Pulmonary artery endothelial cell (primary cell): ENCODE measurements at regions not wholly inside any gene's neighbourhood (a gene's known extent, or its start where the extent isn't known, plus 50 kb on each side); places are given as distances from the start of the nearest gene placed in this dataset.

Experiments used
- DNase-seq: peaks from one replicate; pipeline ENCODE4 v3.0.0-alpha.2; 2011; ENCODE audit warnings: low read depth, low spot score

DNA sequence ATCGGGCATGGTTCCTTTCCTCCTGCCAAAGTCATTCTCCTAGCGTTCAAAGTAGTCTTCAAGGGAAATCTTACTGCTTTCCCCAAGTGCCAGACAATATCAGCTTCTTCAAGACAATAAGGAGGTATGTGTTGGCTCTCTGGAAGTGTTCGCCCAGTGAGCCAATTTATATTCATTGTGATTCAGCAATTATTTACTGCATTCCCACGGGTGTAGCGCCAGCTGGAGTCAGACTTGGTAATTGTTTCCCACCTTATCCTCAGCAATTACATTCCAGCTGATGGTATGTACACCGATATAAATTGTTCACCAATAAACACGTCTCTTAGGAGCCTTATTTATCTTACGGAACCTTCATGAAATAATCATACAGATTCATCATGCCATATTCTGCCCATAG lies 103.6 kb upstream of the CTNNB1 start:
- no peak for DNase-seq

DNA sequence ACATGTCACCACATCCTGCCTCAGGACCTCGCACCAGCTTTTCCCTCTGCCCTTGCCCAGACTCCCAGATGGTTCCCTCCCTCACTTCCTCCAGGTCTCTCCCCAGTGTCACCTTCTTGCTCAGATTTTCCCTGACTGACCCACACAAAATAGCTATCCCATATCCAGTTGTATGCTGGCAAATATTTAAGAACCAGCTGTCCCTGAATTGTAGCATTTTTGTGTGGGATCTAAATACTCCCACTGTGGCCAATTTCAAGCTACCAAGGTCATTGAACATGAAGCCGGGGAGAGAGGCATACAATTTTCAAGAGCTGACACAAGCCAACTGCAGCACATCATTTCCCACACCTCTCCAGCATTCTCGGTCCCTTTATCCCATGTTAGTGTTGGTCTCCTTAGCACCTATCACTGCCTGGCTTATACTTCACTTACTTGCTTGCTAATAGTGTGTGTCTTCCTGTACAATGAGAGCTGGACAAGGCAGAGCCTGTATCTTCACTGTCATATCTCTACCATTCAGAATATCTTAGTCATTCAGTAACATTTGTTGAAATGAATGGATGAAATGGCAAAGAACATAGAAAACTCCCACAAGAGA lies 101.3 kb upstream of the CTNNB1 start:
- no peak for DNase-seq

DNA sequence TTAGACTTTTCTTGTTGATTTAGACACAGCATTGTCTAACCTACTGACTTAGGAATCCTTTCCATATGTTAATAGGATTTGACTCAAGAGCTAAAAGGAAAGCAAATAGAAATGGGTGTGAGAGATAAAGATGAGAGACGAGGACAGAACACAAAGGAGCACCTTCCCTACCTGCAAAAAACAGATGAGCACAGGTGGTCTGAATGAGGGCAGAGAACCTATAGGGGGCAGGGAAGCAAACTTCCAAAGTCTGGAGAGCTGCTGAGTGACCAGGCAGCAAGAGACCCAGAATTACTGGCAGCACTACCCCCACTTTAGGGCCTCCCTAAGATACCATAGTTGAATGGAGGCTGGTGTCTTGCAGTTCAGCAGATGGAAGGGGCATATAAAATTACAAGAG lies 98.1 kb upstream of the CTNNB1 start:
- no peak for DNase-seq

- no peak for DNase-seq
These were observed 97.2 kb upstream of the CTNNB1 start for GRCh38 chr3:41102053-41102556.

GRCh38 chr3:41102750-41103149 lies 96.6 kb upstream of the CTNNB1 start:
- no peak for DNase-seq

DNA sequence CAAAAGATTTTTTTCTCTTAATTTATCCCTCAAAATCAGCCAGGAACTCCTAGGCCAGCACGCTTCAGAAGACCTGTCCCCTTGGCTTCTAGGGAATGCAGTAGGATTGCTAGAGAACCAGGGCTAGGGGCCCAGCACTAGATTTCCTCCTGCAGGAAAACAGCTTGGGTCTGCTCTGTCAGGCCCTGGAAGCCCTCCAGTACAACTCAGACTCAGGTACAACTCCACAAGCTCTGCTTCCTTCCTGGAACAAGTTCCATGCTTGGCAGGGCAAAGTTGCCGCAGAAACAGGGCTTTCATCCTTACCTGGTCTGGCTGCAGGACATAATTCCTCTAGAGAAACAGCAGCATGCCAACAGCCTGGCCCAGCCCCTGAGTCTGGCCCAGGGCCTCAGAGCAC lies 96.1 kb upstream of the CTNNB1 start:
- no peak for DNase-seq

- no peak for DNase-seq
These were observed 95.2 kb upstream of the CTNNB1 start for GRCh38 chr3:41104147-41104546.

DNA sequence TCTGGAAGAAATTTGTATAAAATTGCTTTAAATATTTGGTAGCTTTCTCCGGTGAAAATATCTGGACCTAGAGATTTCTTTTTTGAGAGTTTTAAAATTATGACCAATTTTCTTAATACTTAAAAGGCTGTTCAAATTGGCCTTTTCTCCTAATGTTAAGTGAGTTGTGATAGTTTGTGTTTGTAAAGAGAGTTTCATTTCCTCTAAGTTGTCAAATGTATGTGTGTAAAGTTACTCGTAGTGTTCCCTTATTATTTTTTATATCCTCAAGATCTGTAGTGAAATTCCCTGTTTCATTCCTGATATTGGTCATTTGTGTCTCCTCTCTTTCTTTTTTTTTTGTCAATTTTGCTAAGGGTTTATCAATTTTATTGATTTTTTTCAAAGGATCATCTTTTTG lies 92.6 kb upstream of the CTNNB1 start:
- no peak for DNase-seq

GRCh38 chr3:41111011-41111410 lies 88.3 kb upstream of the CTNNB1 start:
- DNase-seq: no peak

- DNase-seq: no peak
These were observed 86.8 kb upstream of the CTNNB1 start for GRCh38 chr3:41112466-41112865.

DNA sequence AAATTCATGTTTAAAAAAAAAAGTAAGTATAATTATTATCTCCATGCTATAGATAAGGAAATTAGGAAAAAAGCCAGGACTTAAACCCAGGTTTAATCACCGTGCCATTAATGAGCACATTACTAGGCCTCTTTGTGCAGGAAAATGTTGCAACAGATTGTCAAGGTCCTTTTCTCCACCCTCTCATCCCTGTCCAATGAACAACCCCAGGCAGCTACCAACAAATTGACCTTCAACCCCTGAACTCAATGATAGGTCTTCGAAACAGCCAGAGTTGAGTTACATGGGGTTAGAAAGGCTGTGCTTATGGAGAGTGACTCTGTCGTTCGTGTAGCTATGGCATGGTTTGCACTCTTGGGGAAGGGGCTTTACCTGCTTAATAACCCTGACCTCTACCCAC lies 84.2 kb upstream of the CTNNB1 start:
- DNase-seq: no peak

DNA sequence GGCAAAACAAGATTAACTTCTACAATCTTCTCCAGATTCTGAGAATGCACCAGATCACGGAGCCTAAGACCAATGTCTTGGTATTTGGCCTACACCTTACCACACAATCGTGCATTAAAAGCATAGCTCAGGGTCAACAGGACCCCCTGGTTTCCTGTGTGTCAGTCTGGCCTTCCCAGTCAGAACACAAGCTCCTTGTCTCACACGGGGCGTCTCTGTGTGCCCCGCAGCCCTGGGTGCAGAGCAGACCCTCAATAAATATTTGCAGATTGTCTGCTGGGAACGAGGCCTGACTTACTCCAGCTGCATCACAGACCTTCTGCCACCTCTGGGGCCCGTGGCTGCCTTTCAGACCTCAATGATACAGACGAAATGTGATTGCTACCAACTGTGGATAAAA lies 82.5 kb upstream of the CTNNB1 start:
- no peak for DNase-seq

DNA sequence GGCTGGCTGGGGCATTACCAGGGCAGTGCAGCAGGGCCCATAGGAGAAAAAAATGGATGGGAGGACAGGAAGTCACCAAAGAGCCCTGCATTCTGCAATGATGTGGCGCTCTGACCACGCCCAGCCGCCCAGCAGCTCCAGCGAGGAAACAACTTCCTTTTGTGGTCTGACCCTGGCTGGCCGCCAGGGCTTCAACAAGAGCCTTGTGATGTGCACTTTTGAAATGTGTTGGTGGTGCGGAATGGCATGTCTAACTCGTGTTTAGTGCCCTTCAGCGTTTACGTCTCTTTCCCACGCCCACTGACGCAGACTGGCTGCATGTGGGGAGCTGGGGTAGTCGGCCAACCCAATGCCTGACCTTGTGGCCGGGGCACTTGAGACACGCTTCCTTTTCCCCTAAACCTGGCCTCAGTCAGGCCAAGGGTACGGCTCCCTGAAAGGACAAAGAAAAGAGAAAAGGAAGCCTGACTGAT lies 81.9 kb upstream of the CTNNB1 start:
- peak; percentile 81 for DNase-seq

- no peak for DNase-seq
These were observed 80.6 kb upstream of the CTNNB1 start for GRCh38 chr3:41118461-41119390.

GRCh38 chr3:41120460-41120859 lies 78.8 kb upstream of the CTNNB1 start:
- DNase-seq: no peak

DNA sequence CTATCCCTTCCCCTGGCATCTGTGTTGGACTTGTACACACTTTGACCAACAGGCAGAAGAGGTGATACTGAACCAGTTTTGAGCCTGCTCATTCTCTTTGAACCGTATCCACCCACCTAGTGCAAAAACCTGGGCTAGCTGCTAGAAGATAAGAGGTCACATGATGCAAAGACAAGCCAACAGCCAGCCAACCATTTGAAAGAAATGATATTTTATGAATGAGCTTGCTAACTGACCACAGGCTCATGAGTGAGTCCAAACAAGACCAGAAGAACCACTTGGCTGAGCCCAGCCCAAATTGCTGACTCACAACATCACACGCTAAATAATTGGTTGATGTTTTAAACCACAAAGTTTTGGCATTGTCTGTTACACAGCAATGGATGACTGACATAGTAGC lies 74.0 kb upstream of the CTNNB1 start:
- DNase-seq: no peak

DNA sequence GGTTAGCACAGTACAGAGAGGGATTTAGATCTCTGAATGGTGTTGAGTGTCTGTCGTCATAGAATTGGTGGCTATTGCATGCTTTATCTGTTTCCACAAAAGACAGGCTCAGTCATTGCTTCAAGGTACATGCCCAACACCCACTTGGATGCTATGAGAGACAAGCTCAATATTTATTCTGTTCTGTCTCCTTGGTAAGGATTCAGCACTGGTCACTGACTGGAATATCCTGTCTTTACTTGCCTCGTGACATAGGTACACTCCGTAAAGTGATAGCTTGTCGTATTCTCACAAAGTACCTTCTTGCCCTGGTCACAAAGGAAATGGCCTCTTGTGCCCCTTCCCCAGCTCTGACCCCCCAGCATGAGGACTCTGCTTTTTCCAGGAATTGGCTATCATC lies 72.8 kb upstream of the CTNNB1 start:
- DNase-seq: no peak

DNA sequence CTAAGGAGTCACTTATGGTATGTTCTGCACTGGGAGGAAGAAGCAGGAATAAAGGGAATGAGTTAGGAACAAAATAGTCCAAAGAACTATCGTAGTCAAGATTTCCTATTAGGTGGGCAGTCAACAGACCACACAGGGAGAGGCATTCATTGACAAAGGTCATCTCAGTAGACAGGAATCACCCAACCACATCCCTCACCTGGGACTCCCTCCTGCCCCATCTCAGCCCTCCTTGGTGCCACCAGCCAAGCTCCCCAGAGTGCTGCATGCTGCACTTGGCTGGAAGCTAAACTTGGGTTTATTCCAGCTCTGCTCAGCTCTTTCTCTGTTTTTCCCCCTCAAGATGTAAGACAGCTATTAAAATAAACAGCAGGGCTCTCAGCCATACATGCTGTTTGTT lies 72.3 kb upstream of the CTNNB1 start:
- DNase-seq: no peak

DNA sequence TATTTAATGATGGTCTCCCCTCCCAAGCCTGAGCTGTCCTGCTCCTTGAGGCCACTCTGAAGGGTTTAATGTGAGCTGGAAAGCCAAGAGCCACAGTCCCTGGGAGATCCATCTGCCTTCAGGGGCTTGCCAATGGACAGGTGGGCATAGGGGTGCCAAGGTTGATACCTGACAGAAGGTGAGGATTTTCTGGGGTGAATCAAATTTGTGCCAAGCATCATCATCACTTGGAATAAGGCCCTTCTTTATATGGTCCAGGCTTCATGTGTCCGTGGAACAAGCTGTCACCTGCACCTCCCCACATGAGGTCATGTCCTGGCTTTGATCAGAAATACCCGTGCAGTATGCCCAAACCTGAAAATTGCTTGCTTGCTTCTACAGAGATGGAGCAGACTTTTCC lies 71.9 kb upstream of the CTNNB1 start:
- no peak for DNase-seq

- no peak for DNase-seq
These were observed 69.6 kb upstream of the CTNNB1 start for GRCh38 chr3:41129731-41130130.

DNA sequence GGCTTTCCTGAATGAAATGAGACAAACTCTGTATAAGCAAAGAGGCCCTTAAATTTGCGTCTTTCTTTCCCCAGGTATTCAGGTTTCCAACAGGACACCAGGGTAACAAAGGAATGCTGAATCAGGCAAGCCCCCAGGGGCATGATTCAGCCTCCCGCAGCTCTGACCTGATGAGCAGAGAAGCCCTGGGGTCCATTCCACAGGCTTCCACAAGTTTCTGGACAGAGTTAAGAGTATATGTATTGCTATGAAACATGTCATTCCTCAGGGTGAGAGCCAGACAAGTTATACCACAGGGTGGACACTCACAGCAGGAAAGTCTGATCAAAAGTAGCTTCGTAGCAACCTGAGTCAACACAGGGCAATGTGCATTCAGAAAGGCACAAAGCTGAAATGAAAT lies 68.1 kb upstream of the CTNNB1 start:
- no peak for DNase-seq

DNA sequence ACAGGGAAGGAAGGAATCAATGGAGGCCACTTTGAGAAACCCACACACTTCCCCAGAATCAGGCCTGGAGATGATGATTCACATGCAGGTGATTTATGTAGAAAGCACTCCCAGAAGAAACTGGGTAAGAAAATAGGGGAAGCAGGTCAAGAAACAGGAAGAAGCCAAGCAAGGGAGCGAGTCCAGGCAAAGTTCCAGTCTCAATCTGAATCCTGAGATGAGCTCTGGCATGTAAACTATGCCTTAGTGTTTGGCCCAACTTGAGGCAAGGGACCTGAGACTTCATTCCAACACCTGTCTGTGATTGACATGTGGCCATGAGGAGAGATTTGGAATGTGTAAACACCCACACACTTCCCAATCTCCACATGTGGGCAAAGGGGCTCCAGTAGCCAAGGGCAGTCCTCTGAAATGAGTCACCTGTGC lies 61.6 kb upstream of the CTNNB1 start:
- DNase-seq: no peak

GRCh38 chr3:41138146-41138545 lies 61.2 kb upstream of the CTNNB1 start:
- DNase-seq: no peak
